ENCODE measurements at regions not wholly inside any gene's neighbourhood (a gene's known extent, or its start where the extent isn't known, plus 50 kb on each side); places are given as distances from the start of the nearest gene placed in this dataset.

- no peak overlapping the region for H3K4me3 ChIP-seq (ENCODE audit: low read depth, low read length)
- DNase-seq (ENCODE audit: low read depth), result no peak
Observed at GRCh38 chr5:159759791-159760290, 156.4 kb upstream of the ADRA1B start.

- no peak for DNase-seq (ENCODE audit: low read depth)
- no peak overlapping the region for H3K4me3 ChIP-seq (ENCODE audit: low read depth, low read length)
Observed at GRCh38 chr5:159762921-159763320, 153.4 kb upstream of the ADRA1B start.

- H3K4me3 ChIP-seq (ENCODE audit: low read depth, low read length), result no peak overlapping the region
- no peak for DNase-seq (ENCODE audit: low read depth)
Observed at GRCh38 chr5:159763562-159763961, 152.7 kb upstream of the ADRA1B start.

- H3K4me3 ChIP-seq (ENCODE audit: low read depth, low read length), result no peak overlapping the region
- DNase-seq (ENCODE audit: low read depth), result peak; percentile 39
Observed at GRCh38 chr5:159764283-159765134, 151.8 kb upstream of the ADRA1B start.

GRCh38 chr5:159765135-159765433 is 151.2 kb upstream of the ADRA1B start:
- H3K4me3 ChIP-seq (ENCODE audit: low read depth, low read length), result no peak overlapping the region
- no peak for DNase-seq (ENCODE audit: low read depth)

- no peak overlapping the region for H3K4me3 ChIP-seq (ENCODE audit: low read depth, low read length)
- no peak for DNase-seq (ENCODE audit: low read depth)
Observed at GRCh38 chr5:159765760-159766517, 150.3 kb upstream of the ADRA1B start.

- no peak for DNase-seq (ENCODE audit: low read depth)
- H3K4me3 ChIP-seq (ENCODE audit: low read depth, low read length), result no peak overlapping the region
Observed at GRCh38 chr5:159768243-159768642, 148.0 kb upstream of the ADRA1B start.

- no peak for DNase-seq (ENCODE audit: low read depth)
- peak overlapping the region; percentile 43 for H3K4me3 ChIP-seq (ENCODE audit: low read depth, low read length)
Observed at GRCh38 chr5:159772698-159773061, 143.6 kb upstream of the ADRA1B start.

GRCh38 chr5:159773062-159773924 is 143.0 kb upstream of the ADRA1B start:
- H3K4me3 ChIP-seq (ENCODE audit: low read depth, low read length), result peak overlapping the region; percentile 43
- DNase-seq (ENCODE audit: low read depth), result peak; percentile 73

- no peak for DNase-seq (ENCODE audit: low read depth)
- H3K4me3 ChIP-seq (ENCODE audit: low read depth, low read length), result no peak overlapping the region
Observed at GRCh38 chr5:159774476-159775031, 141.7 kb upstream of the ADRA1B start.

GRCh38 chr5:159775890-159776289 is 140.4 kb upstream of the ADRA1B start:
- no peak for DNase-seq (ENCODE audit: low read depth)

GRCh38 chr5:159777049-159777660 is 139.1 kb upstream of the ADRA1B start:
- no peak overlapping the region for H3K4me3 ChIP-seq (ENCODE audit: low read depth, low read length)
- DNase-seq (ENCODE audit: low read depth), result no peak

More at GRCh38 chr5:159775890-159776289, 140.4 kb upstream of the ADRA1B start:
- no peak overlapping the region for H3K4me3 ChIP-seq (ENCODE audit: low read depth, low read length)

- no peak overlapping the region for H3K4me3 ChIP-seq (ENCODE audit: low read depth, low read length)
- DNase-seq (ENCODE audit: low read depth), result no peak
Observed at GRCh38 chr5:159779481-159779880, 136.8 kb upstream of the ADRA1B start.

- peak; percentile 51 for DNase-seq (ENCODE audit: low read depth)
- H3K4me3 ChIP-seq (ENCODE audit: low read depth, low read length), result no peak overlapping the region
Observed at GRCh38 chr5:159780246-159780645, 136.0 kb upstream of the ADRA1B start.

GRCh38 chr5:159781626-159782157 is 134.6 kb upstream of the ADRA1B start:
- no peak for DNase-seq (ENCODE audit: low read depth)
- no peak overlapping the region for H3K4me3 ChIP-seq (ENCODE audit: low read depth, low read length)

GRCh38 chr5:159782197-159782994 is 133.9 kb upstream of the ADRA1B start:
- no peak overlapping the region for H3K4me3 ChIP-seq (ENCODE audit: low read depth, low read length)
- DNase-seq (ENCODE audit: low read depth), result no peak

GRCh38 chr5:159782995-159783300 is 133.3 kb upstream of the ADRA1B start:
- no peak overlapping the region for H3K4me3 ChIP-seq (ENCODE audit: low read depth, low read length)
- DNase-seq (ENCODE audit: low read depth), result no peak

GRCh38 chr5:159783726-159784247 is 132.5 kb upstream of the ADRA1B start:
- no peak overlapping the region for H3K4me3 ChIP-seq (ENCODE audit: low read depth, low read length)
- DNase-seq (ENCODE audit: low read depth), result no peak
